ENCODE measurements at regions not wholly inside any gene's neighbourhood (a gene's known extent, or its start where the extent isn't known, plus 50 kb on each side); places are given as distances from the start of the nearest gene placed in this dataset.
"Not testable (repeated sequence)": the region's sequence is repeated elsewhere in the genome, so short reads cannot be mapped to it uniquely, and the experiment has no call there.

DNA sequence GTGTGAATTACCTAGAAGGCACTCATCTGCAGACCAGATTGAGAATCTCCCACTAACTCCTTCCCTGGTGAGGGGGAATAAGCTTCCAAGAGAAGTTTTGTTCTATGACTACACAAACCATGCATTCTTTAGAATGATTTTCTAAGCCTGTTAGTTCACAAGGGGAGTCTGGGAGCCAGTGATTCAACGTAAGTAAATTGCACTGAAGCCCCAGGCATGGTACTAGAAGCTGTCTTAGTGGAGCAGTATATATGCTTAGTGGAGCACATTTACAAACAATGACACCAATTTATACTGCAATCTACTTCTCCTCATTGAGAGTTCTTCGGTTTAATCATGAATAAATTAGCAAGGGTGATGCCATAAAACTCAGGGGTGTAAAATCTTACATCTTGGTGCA, 209.9 kb upstream of the LRRC61 start:
- H3K4me3 ChIP-seq (ENCODE audit: low read length); DNase-seq (ENCODE audit: low read depth): not testable (repeated sequence)

DNA sequence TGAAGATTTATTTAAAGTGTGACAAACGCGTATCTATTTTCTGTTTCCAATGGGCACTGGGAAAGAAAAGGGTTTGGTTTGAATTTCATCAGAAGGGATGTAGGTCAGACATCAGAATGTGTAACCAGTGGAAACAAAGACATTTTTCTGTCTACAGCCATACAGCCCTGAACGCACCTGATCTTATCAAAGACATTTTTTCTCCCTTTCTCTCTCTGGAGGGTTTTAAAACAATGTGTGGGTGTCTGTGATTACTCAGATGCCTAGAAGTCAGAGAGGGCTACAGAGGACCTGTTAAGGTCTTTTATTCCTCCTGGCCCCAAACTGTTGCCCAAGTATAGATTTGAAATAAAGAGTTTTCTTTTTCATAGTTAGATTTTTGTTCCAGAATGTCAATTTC, 208.6 kb upstream of the LRRC61 start:
- not testable (repeated sequence) for H3K4me3 ChIP-seq (ENCODE audit: low read length); DNase-seq (ENCODE audit: low read depth)

DNA sequence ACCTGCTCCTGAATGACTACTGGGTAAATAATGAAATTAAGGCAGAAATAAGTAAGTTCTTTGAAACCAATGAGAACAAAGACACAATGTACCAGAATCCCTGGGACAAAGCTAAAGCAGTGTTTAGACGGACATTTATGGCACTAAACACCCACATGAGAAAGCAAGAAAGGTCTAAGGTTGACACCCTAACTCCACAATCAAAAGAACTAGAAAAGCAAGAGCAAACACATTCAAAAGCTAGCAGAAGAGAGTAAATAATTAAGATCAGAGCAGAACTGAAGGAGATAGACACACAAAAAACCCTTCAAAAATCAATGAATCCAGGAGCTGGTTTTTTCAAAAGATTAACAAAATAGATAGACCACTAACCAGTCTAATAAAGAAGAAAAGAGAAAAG, 203.2 kb upstream of the LRRC61 start:
- DNase-seq (ENCODE audit: low read depth); H3K4me3 ChIP-seq (ENCODE audit: low read length): not testable (repeated sequence)

DNA sequence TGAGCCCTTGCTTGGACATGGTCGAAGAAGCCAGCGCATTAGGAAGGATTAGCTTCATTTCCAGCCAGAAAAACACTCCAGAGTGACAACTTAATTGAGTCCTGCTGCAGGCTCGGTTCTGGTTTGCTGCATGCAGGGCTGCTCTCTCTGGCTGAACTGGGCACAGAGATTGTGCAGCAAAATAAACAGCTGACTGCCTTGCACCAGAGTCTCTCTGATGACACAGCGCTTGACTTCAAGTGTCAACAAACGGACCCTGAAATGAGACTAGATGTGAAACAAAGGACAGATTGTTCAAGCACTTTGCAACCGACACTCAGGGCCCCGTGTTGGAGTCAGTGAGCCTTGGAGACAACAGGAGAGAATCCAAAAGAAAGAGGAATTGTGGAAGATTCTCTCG, 197.3 kb upstream of the LRRC61 start:
- DNase-seq (ENCODE audit: low read depth): not testable (repeated sequence)

DNA sequence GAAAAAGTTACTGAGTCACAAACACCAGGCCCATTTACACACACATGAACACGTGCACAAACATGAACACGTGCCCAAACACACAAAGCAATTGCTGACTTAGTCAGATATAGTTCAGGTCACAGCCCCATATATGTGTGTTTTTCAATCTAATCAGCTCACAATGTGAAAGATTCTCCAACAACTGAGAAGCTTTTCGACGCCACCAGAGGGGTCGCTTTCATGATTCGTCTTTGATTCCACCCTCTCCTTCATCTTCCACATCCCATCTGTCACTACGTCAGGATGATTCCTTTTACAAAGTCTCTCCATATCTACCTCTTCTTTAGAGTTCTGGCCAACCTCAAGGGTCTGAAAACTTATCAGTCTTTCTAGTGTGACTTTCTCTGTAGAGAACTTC, 188.7 kb upstream of the LRRC61 start:
- not testable (repeated sequence) for H3K4me3 ChIP-seq (ENCODE audit: low read length); DNase-seq (ENCODE audit: low read depth)

More for the DNA sequence above, 197.3 kb upstream of the LRRC61 start:
- H3K4me3 ChIP-seq (ENCODE audit: low read length): not testable (repeated sequence)

DNA sequence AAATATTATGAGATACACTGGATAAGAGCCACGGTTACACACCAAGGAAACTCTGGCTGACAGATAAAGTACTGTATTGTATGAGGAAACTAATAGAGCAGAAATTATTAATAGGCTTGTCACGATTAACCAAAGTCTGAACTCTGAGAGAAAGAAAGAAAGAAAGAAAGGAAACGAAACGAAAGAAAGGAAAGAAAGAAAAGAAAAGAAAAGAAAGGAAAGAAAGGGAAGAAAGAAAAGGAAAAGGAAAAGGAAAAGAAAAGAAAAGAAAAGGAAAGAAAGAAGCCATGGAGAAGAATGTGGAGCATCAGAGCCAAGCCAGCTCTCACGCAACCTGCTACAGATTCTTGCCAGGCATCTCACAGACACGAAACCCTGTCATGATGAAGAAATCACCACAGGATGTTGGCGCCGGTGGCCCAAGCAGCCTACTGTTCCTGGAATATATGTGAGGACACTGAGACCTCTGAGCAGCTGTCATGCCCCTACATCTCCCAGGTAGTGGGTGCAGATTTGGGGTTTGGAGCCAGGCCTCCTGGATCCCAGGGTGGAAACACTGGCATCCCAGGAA, 187.4 kb upstream of the LRRC61 start:
- not testable (repeated sequence) for DNase-seq (ENCODE audit: low read depth); H3K4me3 ChIP-seq (ENCODE audit: low read length)

DNA sequence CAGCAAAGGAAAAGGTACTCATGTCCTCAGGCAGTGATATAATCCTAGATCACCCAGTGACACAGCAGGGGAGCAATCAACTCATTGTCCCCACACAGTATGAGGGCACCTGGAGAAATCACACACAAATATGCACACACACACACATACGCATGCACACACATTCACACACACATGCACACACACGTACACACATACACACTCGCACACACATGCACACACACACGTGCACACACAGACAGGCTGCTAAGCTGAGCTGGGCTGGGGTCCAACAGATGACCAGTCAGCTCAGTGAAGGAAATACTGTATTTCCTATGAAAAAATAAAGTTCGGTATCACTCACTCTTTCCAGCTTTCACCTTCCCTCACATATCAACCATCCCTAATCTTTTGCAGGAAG, 183.3 kb upstream of the LRRC61 start:
- DNase-seq (ENCODE audit: low read depth): not testable (repeated sequence)

DNA sequence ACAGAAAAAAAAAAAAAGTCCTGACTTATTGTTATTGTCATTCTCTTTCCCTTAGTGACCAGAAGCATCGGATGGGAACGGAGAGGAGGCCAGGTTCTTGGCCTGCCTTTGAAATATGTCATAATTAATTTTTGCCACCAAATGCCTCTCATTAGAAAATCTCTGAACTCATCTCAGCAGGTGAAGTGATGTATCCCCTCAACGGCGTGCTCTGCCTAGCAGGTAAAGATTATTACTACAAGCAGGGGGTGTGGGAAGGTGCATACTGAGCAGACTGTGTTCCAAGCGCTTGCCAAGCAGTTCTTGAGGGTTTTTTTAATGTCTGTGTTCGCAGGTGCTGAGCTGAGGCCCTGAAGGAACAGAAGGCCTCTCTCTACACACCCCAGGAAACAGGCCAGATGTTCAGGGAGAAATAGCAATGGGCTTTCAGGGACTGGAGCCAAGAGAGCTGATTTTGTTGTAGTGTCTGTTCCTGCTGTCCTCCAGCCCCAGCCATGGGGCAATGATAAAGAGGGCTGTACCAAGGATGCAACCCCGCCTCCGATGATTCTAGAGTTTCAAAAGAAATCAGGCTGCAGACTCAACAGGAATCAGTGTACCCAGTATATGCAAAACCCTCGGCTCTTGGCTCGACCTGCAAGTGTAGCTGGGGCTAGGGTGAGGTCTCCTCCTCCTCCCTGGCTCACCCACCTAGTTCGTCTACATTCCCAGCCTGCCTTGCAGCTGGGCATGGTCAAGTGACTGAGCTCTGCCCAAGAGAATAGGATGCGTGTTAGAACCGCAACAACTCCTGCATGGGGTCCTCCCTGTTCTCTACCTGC, 181.4 kb upstream of the LRRC61 start:
- DNase-seq (ENCODE audit: low read depth); H3K4me3 ChIP-seq (ENCODE audit: low read length): not testable (repeated sequence)

More for the DNA sequence above, 183.3 kb upstream of the LRRC61 start:
- H3K4me3 ChIP-seq (ENCODE audit: low read length): not testable (repeated sequence)

DNA sequence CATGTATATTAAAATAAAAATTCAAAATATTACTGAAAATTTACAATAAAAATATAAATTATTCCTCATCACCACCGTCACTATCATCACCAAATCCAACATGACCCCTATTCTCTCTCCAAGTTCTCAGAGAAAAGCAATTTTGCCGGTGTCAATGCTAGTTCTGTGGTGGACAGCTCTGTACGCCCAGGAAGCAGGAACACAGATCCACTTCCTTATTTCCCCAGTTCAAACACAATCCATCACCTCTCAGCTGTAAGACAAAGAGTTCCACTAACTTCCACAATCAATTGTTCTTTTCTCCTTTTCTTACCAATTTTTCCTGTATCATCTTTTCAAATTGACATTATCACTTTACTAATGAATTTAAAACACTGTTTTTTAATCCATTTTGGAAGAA, 177.0 kb upstream of the LRRC61 start:
- H3K4me3 ChIP-seq (ENCODE audit: low read length); DNase-seq (ENCODE audit: low read depth): not testable (repeated sequence)

DNA sequence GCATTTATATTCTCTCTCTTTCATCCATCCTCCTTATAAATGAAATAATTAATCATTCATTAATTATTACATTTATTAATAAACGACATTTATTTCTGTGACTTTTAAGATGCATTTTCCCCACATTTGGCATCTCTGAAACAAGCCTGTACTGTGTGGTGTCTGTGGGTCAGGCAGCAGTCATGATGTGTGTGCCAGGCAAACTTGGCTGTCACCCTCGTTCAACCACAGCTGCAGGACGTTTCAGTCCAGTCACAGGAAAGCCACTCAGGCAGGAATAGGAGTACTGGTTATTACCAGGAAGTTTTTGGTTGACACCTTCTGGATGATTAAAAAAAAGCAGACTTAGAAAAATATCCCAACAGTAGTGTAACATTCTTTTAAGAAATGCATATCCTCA, 175.6 kb upstream of the LRRC61 start:
- not testable (repeated sequence) for DNase-seq (ENCODE audit: low read depth)

DNA sequence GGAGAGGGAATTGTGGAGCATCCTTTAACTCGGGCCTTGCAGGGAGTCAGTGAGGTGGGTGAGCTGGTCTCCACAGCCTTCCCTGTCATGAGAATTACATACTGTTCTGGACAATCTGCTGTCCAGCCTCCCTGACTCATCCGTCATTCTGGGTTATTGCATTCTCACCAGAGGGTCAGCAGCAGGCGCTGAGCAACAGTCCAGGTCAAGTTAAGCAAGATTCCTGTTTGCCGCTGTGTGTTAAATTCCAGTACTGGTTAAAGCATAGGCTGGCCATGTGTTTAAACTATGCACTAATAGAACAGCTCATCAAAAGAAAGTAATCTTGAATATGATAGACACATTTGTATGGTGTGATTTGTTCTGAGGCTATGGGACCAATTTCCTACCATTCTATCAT, 167.1 kb upstream of the LRRC61 start:
- H3K4me3 ChIP-seq (ENCODE audit: low read length); DNase-seq (ENCODE audit: low read depth): not testable (repeated sequence)

More for the DNA sequence above, 175.6 kb upstream of the LRRC61 start:
- not testable (repeated sequence) for H3K4me3 ChIP-seq (ENCODE audit: low read length)

DNA sequence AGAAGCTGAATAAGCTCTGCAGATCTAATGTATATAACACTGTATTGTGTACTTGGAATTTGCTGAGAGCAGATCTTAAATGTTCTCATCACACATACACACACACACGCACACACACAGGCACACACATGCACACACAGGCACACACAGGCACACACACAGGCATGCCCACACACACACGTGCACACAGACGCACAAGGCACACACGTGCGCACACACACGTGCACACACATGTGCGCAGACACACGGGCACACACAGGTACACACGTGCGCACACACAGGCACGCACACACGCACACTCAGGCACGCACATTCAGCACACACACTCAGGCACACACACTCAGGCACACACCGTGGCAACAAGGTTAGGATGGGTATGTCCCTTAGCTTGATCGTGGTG, 164.5 kb upstream of the LRRC61 start:
- H3K4me3 ChIP-seq (ENCODE audit: low read length); DNase-seq (ENCODE audit: low read depth): not testable (repeated sequence)

DNA sequence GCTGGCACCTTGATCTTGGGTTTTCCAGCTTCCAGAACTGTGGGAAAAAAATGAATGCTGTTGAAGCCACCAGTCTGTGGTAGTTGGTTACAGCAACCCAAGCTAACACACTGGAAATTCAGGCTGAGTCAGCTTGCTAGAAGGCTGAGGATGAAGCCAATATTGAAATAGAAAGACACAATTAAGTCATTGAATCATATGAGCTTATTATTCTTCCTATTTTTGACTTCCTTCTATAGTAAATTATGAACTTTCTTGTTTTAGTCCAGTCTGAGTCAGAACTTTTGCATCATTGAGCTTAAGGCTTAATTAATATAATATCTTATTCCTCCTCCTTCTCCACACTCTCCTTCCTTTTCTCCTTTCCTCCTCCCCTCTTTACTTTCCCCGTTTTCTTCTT, 153.6 kb upstream of the LRRC61 start:
- DNase-seq (ENCODE audit: low read depth); H3K4me3 ChIP-seq (ENCODE audit: low read length): not testable (repeated sequence)

DNA sequence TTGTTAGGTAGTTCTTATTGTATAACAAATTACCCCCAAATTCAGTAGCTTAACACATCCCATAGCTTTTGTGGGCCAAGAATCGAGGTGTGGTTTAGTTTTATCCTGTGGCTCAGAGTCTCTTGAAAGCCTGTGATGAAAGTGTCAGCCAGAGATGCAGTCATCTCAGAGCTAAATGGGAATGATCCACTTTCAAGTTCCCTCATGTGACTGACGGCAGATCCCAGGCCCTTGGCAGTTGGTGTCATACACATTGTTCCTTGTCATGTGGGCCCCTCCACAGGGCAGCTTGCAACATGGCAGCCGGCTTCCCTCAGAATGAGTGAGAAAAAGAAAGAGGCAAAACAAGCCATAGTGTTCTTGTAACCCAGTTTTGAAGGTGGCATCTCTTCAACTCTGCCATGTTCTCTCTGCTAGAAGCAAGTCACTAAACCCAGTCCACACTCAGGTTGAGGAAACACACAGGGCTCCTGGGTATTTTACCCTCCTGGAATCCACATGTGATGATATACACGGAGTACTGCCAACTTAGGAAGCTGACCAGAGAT, 153.1 kb upstream of the LRRC61 start:
- not testable (repeated sequence) for DNase-seq (ENCODE audit: low read depth); H3K4me3 ChIP-seq (ENCODE audit: low read length)

DNA sequence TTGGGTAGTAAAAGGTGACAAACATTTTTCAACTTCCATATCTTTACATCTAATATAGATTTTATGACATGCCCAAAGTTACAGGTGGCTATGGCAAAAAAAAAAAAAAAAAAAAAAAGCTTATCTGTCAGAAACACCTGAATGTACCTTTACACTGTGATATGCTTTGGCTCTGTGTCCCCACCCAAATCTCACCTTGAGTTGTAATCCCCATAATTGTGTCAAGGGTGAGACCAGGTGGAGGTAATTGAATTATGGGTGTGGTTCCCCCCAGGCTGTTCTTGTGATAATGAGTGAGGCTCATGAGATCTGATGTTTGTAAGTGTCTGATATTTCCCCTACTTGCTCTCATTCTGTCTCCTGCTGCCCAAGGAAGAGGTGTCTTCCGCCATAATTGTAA, 139.6 kb upstream of the LRRC61 start:
- not testable (repeated sequence) for DNase-seq (ENCODE audit: low read depth); H3K4me3 ChIP-seq (ENCODE audit: low read length)

DNA sequence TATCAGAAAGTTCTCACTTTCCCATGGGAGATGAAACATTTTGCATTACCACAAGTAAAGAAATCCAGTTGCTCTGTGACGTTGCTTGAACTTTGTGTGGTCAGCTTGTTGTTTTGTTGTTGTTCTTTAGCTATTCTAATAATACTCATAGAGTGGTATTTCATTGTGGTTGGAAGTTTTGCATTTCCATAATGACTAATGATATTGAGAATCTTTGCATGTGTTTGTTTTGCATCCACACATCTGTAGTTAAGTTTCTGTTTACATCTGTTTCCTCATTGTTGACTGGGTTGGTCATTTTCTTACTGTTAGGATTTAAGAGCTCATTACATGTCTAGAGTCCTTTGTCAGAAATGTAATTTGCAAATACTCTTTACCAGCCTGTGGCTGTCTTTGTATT, 133.2 kb upstream of the LRRC61 start:
- DNase-seq (ENCODE audit: low read depth); H3K4me3 ChIP-seq (ENCODE audit: low read length): not testable (repeated sequence)

DNA sequence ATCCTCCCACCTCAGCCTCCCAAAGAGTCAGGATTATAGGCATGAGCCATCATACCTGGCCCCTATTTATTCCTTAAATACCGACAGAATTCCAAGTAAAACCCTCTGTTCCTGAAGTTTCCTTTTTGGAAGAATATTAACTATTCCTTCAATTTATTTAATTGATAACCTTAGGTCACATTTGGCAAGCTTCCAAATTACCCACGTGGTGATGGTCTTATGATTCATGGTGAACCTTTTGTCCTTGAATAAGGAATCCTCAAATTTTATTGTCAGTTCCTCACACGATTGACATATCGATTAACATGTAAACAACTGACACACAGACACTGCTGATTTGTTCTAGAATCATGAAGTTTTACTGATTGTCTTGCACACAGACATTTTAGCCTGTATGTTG, 130.6 kb upstream of the LRRC61 start:
- DNase-seq (ENCODE audit: low read depth); H3K4me3 ChIP-seq (ENCODE audit: low read length): not testable (repeated sequence)

DNA sequence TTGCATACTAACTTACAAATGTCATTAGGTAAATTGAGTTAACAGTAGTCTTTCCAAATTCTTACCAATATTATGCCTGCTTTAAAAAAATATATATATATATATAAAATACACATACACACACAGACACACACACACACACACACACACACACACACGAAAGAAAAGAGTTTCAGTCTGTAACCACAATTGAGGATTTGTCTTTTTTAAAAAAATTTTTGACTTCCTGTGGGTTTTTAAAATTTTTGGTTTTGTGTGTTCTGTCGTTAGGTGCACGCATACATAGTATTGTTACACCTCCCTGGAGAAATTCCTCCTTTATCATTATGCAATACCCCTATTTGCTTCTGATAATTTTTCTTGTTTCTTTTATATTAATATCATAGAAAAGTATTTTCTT, 129.3 kb upstream of the LRRC61 start:
- not testable (repeated sequence) for H3K4me3 ChIP-seq (ENCODE audit: low read length); DNase-seq (ENCODE audit: low read depth)
